ENCODE measurements at regions not wholly inside any gene's neighbourhood (a gene's known extent, or its start where the extent isn't known, plus 50 kb on each side); places are given as distances from the start of the nearest gene placed in this dataset.

DNA sequence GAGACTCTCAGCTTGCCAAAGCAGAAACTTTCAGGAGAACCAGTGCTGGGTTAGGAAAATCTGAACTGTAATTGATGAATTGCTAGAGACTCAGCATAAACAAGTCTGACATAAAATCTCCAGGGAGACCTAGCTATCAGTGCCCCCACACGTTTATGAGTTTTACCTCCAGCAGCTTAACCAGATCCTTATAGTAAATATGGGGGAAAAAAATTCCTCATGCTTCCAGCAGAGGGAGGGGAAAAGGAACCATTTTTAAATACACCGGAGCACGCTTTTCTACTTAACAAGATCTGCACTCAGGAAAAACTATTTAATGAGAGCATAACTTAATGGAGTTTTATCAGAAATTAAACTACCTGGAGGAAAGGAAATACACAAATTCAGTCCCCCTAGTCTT, 1040.7 kb upstream of the INTU start:
- ChIA-PET CTCF (no interaction called here), POLR2A (no interaction called here)
- no peaks in the 10 kb centered on the region for H3K9me3 Mint-ChIP-seq
- H3K4me3 Mint-ChIP-seq = no peak overlapping the region
- no peaks in the 10 kb centered on the region for H3K27me3 Mint-ChIP-seq
- DNase-seq = no peak
- no peaks in the 10 kb centered on the region for H3K4me1 Mint-ChIP-seq
- no peak overlapping the region for H3K27ac Mint-ChIP-seq
- no peaks in the 10 kb centered on the region for H3K36me3 Mint-ChIP-seq (ENCODE audit: low read depth)

DNA sequence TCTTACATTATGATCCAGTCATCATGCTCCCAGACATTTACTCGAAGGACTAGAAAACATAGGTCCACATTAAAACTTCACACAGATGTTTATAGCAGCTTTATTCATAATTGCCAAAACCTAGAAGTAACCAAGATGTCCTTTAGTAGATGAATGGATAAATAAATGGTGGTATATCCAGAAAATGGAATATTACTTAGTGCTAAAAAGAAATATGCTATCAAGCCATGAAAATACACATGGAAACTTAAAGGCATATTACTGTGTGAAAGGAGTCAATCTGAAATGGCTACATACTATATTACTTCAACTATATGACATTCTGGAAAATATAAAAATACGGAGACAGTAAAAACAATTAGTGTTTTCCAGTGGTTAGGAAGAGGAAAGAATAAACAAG, 1039.1 kb upstream of the INTU start:
- Mint-ChIP-seq H3K27ac (no peak overlapping the region), H3K4me1 (no peaks in the 10 kb centered on the region), H3K36me3 (ENCODE audit: low read depth) (no peaks in the 10 kb centered on the region), H3K9me3 (no peaks in the 10 kb centered on the region), H3K27me3 (no peaks in the 10 kb centered on the region), H3K4me3 (no peak overlapping the region)
- ChIA-PET CTCF (no interaction called here), POLR2A (no interaction called here)
- DNase-seq = no peak

DNA sequence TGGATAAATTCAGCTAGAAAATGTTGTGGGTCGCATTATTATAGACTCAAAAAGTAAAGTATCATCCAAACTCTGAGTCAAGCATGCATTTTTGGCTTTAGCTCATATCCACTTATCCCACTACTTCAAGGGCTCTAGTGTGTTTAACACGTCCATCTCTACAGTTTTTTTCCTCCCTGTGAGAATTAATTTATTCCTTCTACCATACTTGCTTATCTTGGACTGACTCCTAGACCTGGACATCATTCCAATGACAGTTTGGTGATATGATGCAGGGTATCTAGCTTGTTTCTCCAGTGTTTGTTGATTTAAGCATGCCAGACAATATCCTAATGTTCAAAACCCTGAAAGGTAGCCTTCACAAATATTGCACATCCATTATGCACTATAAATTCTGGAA, 1037.1 kb upstream of the INTU start:
- Mint-ChIP-seq H3K4me3 (no peak overlapping the region), H3K9me3 (no peaks in the 10 kb centered on the region), H3K36me3 (ENCODE audit: low read depth) (no peaks in the 10 kb centered on the region), H3K4me1 (no peaks in the 10 kb centered on the region), H3K27ac (no peak overlapping the region), H3K27me3 (no peaks in the 10 kb centered on the region)
- CTCF ChIA-PET = no interaction called here
- POLR2A ChIA-PET = no interaction called here
- DNase-seq = no peak

DNA sequence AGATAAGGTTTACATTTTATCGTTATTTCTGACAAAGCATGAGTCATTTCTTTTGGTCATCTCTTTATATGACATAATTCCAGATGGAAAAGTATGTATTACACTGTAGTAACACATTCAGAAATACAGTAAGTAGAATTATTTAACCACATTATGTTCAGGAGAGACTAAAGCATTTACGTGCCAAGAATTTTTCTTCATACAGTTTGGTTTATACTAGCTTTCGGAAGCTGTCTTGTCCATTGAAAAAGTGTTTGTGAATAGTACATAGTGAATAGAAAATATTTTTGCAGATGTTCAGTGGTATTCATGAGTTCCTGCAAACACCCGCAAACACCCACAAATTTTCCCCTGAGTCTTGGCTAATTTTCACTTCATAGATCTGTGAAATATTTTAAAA, 1033.0 kb upstream of the INTU start:
- Mint-ChIP-seq H3K4me1 (no peaks in the 10 kb centered on the region), H3K9me3 (no peaks in the 10 kb centered on the region), H3K36me3 (ENCODE audit: low read depth) (no peaks in the 10 kb centered on the region), H3K27me3 (no peaks in the 10 kb centered on the region), H3K27ac (no peak overlapping the region), H3K4me3 (no peak overlapping the region)
- CTCF ChIA-PET = interaction anchor here (1.3 kb wide), 1 partner anchor 17 kb away, joined by 4 read pairs; no protein-coding TSS in a partner anchor
- DNase-seq = no peak
- POLR2A ChIA-PET = no interaction called here

DNA sequence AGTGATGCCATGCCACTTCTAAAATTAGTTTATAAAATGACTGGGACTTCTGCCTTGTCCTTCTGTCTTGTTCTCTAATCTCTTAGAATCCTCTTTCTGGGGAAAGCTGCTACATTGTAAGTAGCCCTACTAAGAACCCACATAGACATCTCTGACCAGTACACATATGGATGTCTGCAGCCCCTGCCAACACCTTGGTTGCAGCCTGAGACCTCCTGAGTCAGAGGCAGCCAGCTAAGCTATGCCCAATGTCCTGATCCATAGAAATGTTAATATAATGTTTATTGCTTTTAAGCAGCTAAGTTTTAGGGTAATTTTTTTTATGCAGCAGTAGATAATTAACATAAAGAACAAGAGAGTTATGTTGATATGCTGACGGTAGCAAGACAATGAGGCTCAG, 1029.5 kb upstream of the INTU start:
- Mint-ChIP-seq H3K4me3 (no peak overlapping the region), H3K27me3 (no peaks in the 10 kb centered on the region), H3K27ac (no peak overlapping the region), H3K9me3 (no peaks in the 10 kb centered on the region), H3K4me1 (no peaks in the 10 kb centered on the region), H3K36me3 (ENCODE audit: low read depth) (no peaks in the 10 kb centered on the region)
- ChIA-PET CTCF (no interaction called here), POLR2A (no interaction called here)
- DNase-seq = no peak

DNA sequence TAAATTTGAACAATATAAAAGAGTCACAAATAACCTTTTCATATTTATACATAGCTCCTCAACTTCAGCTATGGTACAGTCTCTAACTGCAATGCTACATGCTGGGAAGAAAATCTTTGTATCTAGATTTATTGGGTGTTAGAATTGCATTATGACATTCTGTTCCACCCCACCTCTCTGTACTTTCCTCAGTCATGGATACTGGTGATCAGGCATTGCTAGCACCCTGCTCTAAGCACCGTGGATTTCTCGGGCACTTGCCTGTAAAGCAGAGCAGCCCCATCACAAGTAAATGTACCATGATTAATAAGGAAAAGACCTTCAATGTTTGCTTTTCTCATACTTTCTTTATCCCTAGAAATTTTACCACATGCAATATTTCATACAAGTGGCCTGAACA, 1028.9 kb upstream of the INTU start:
- Mint-ChIP-seq H3K36me3 (ENCODE audit: low read depth) (no peaks in the 10 kb centered on the region), H3K4me3 (no peak overlapping the region), H3K4me1 (no peaks in the 10 kb centered on the region), H3K9me3 (no peaks in the 10 kb centered on the region), H3K27ac (no peak overlapping the region), H3K27me3 (no peaks in the 10 kb centered on the region)
- CTCF ChIA-PET = no interaction called here
- DNase-seq = no peak
- POLR2A ChIA-PET = no interaction called here

DNA sequence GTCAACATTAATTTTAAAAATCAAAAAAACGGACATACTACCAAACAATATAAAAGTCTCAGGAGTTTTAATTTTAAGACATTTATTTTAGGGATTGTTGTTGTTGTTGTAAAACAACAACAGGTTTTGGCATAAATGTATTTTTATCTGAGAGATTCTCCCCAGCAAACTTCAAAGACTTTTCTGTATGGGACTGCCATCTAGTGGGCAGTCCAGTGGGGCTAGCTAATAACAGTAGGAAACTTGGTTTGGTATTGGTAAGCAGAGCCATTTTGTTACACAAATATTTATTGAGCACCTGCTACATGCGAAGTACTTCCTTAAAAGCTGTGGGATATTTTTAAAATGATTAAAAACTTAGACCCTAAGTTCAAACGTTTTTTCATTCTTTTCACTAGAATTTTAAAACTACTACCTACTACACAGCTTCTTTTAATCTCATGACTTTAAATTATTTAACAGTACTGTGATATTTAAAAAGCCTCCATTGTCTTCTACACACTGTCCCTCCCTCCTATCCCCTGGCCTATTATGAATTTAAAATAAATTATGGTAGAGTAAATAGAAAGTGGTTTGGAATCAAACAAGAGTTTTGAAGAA, 1028.4 kb upstream of the INTU start:
- no peak for DNase-seq
- H3K27me3 Mint-ChIP-seq = no peaks in the 10 kb centered on the region
- no peaks in the 10 kb centered on the region for H3K4me1 Mint-ChIP-seq
- no peak overlapping the region for H3K27ac Mint-ChIP-seq
- POLR2A ChIA-PET = no interaction called here
- CTCF ChIA-PET = interaction anchor here (0.8 kb wide), 1 partner anchor 70 kb away, joined by 3 read pairs; no protein-coding TSS in a partner anchor
- no peaks in the 10 kb centered on the region for H3K9me3 Mint-ChIP-seq
- H3K36me3 Mint-ChIP-seq (ENCODE audit: low read depth) = no peaks in the 10 kb centered on the region
- H3K4me3 Mint-ChIP-seq = no peak overlapping the region

DNA sequence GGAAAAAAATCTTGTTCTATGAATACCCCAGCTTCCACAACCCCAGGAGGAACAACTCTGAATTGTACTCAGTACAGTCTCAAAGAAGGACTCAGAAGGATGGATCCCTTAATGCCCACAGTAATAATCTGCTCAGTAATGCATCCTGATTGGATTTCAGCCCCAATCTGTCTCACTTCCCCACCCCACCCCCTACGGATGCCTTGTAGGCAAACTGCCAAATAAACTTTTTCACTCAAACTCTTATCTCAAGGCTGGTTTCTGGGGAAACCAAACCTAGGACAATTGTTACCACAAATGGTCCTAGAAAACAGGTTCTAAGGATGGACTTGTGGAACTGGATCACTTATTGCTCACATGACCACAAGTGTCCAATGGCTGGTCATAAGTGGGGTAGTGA, 1021.8 kb upstream of the INTU start:
- H3K4me3 Mint-ChIP-seq = no peak overlapping the region
- H3K9me3 Mint-ChIP-seq = no peaks in the 10 kb centered on the region
- CTCF ChIA-PET = no interaction called here
- H3K27me3 Mint-ChIP-seq = no peaks in the 10 kb centered on the region
- DNase-seq = no peak
- H3K4me1 Mint-ChIP-seq = no peaks in the 10 kb centered on the region
- H3K36me3 Mint-ChIP-seq (ENCODE audit: low read depth) = no peaks in the 10 kb centered on the region
- no peak overlapping the region for H3K27ac Mint-ChIP-seq
- POLR2A ChIA-PET = no interaction called here

DNA sequence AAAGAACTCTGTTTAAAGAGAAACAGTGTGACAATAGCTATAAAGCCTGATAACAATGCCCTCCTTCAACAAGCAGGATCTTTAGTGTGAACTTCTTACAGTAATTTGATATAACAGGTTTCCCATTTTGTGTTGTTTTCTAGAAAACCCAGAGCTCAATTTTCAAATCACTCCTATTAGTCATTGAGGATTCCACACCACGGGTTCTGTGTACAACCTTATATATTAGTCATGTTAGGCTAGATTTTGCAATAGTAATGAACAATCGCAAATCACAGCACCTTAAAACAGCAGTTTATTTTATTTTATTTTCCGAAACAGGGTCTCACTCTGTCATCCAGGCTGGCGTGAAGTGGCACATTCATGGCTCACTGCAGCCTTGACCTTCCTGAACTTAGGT, 1020.9 kb upstream of the INTU start:
- ChIA-PET POLR2A (no interaction called here), CTCF (no interaction called here)
- no peaks in the 10 kb centered on the region for H3K4me1 Mint-ChIP-seq
- no peaks in the 10 kb centered on the region for H3K27me3 Mint-ChIP-seq
- no peak overlapping the region for H3K27ac Mint-ChIP-seq
- no peak overlapping the region for H3K4me3 Mint-ChIP-seq
- no peaks in the 10 kb centered on the region for H3K36me3 Mint-ChIP-seq (ENCODE audit: low read depth)
- no peak for DNase-seq
- H3K9me3 Mint-ChIP-seq = peaks cover 6% of the 10 kb centered on the region

DNA sequence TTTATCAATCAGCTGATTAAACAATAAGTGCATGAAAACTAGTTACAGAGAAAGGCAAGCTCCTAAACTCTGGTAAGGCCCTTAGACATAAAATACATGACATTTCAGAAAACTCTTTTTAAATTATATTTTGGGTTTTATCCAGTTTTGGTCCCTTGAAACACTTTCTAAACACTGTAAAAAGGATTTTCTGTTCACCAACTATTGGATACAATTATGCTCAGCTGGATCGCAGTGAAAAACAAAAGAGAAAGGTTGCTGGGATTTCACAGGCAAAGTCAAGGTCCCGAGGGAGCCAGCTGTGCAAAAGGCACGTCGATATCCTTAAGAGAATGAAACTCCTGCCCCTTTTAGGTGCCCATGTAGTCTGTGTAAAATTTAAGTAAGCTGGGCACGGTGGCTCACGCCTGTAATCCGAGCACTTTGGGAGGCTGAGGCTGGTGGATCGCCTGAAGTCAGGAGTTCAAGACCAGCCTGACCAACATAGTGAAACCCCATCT, 1018.4 kb upstream of the INTU start:
- ChIA-PET CTCF (no interaction called here), POLR2A (no interaction called here)
- Mint-ChIP-seq H3K27me3 (no peaks in the 10 kb centered on the region), H3K27ac (no peak overlapping the region), H3K36me3 (ENCODE audit: low read depth) (no peaks in the 10 kb centered on the region), H3K4me1 (no peaks in the 10 kb centered on the region), H3K4me3 (no peak overlapping the region), H3K9me3 (peaks cover 6% of the 10 kb centered on the region)
- DNase-seq = no peak

DNA sequence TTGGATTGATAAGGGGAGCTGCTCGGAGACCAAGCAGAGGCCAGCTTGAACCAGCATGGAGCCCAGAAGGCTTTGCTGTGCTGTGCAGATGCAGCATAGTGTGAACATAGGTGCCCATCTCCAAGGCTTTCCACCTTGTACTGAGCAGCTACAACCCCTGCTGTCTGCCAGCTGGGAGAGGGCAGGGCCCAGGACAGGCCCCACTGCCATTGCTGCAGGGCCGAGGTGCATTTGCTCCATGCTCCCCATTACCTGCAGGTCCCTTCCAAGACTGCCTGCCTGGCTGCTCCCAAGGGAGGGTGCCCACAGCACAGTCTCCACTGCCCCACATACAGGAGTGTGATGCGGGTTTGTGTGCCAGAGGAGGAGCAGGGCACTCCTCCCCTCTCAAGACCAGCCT, 1016.0 kb upstream of the INTU start:
- Mint-ChIP-seq H3K9me3 (peaks cover 8% of the 10 kb centered on the region), H3K4me3 (no peak overlapping the region), H3K27me3 (no peaks in the 10 kb centered on the region), H3K36me3 (ENCODE audit: low read depth) (no peaks in the 10 kb centered on the region), H3K27ac (no peak overlapping the region), H3K4me1 (no peaks in the 10 kb centered on the region)
- no peak for DNase-seq
- POLR2A ChIA-PET = no interaction called here
- CTCF ChIA-PET = no interaction called here

DNA sequence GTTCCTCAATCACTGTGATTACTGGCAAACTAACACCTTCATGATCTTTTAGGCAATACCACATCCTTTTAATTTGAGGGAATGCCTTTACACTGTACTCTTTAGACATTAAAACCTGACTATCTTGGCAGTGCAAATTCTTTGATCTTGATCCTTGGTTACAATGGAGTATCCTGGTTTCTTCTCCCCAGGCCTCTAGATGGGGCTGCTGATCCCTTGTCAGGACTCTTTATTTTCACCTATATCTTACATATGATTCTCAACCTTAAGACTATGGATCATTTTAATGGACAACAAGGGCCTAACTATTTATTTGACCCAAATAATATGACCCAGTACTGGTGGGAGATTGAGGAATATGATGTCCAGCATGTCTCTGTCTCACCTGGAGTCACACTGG, 1005.5 kb upstream of the INTU start:
- no peaks in the 10 kb centered on the region for H3K36me3 Mint-ChIP-seq (ENCODE audit: low read depth)
- H3K27me3 Mint-ChIP-seq = no peaks in the 10 kb centered on the region
- ChIA-PET CTCF (no interaction called here), POLR2A (no interaction called here)
- H3K4me3 Mint-ChIP-seq = no peak overlapping the region
- no peak for DNase-seq
- peaks cover 4% of the 10 kb centered on the region for H3K9me3 Mint-ChIP-seq
- no peak overlapping the region for H3K27ac Mint-ChIP-seq
- H3K4me1 Mint-ChIP-seq = no peaks in the 10 kb centered on the region

DNA sequence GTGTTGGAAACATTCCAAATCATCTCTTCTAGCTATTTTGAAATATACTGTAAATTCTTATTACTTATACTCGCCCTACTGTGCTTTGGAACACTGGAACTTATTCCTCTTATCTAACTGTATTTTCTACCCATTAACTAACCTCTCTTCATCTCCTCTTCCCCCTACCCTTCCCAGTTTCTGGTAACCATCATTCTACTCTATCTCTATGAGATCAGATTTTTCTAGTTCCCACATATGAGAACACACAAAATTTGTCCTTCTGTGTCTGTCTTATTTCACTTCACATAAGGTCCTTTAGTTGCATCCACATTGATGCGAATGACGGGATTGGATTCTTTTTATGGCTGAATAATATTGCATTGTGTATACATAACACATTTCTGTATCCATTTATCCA, 1003.8 kb upstream of the INTU start:
- H3K4me1 Mint-ChIP-seq = no peaks in the 10 kb centered on the region
- H3K9me3 Mint-ChIP-seq = peaks cover 2% of the 10 kb centered on the region
- POLR2A ChIA-PET = no interaction called here
- no peak overlapping the region for H3K27ac Mint-ChIP-seq
- CTCF ChIA-PET = no interaction called here
- no peak for DNase-seq
- H3K27me3 Mint-ChIP-seq = no peaks in the 10 kb centered on the region
- H3K4me3 Mint-ChIP-seq = no peak overlapping the region
- no peaks in the 10 kb centered on the region for H3K36me3 Mint-ChIP-seq (ENCODE audit: low read depth)

DNA sequence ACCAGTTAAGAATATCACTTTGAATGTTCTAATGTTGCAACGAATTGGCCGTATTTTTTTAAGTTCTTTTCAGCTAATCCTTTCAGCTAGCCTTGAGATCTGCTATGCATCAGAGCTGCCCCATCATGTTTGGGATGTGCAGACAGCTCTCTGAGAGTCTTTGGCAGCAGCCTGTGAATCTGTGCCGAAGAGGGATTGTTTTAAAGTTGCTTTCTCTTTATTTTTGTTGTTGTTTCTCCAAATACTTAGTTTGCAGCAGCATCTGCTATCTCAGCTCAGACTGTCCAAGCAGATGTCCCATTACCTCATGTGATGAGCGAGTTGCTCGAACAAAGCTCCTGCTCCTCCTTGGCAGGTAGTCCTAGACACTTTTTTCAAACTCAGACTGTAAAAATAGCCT, 1002.5 kb upstream of the INTU start:
- H3K27ac Mint-ChIP-seq = no peak overlapping the region
- H3K4me3 Mint-ChIP-seq = no peak overlapping the region
- H3K9me3 Mint-ChIP-seq = peaks cover 2% of the 10 kb centered on the region
- CTCF ChIA-PET = no interaction called here
- no peaks in the 10 kb centered on the region for H3K36me3 Mint-ChIP-seq (ENCODE audit: low read depth)
- no peaks in the 10 kb centered on the region for H3K4me1 Mint-ChIP-seq
- no peak for DNase-seq
- POLR2A ChIA-PET = interaction anchor here (0.6 kb wide), 1 partner anchor 26 kb away, joined by 3 read pairs; no protein-coding TSS in a partner anchor
- no peaks in the 10 kb centered on the region for H3K27me3 Mint-ChIP-seq

DNA sequence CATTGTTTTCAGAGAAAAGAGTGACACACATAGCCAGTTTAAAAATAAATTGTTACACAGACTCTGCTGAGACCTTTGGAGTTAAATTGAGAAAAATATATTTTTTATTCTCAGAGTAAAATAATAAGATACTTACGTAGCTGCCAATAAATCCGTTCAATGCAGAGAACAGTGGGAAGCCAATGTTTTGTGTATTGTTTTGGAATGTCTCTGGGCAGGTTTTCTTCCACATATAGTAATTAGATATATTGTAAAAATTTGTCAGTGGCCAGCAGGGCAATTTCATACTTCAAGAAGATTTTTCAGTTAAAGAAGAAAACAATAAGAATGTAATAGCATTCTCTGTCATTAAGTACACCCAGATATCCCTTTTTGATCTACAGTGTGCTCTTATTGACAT, 999.5 kb upstream of the INTU start:
- no peaks in the 10 kb centered on the region for H3K27me3 Mint-ChIP-seq
- no peak overlapping the region for H3K27ac Mint-ChIP-seq
- ChIA-PET POLR2A (no interaction called here), CTCF (no interaction called here)
- no peak for DNase-seq
- H3K36me3 Mint-ChIP-seq (ENCODE audit: low read depth) = no peaks in the 10 kb centered on the region
- no peaks in the 10 kb centered on the region for H3K4me1 Mint-ChIP-seq
- H3K9me3 Mint-ChIP-seq = peaks cover 2% of the 10 kb centered on the region
- no peak overlapping the region for H3K4me3 Mint-ChIP-seq

Measured in activated CD4-positive, alpha-beta memory T cell treated with anti-CD3 and anti-CD28 coated beads, Interleukin-2, amount 10 ng/mL, durations not matched to agents 7 days and 5 days (primary cell).